ENCODE measurements at regions not wholly inside any gene's neighbourhood (a gene's known extent, or its start where the extent isn't known, plus 50 kb on each side); places are given as distances from the start of the nearest gene placed in this dataset.

DNA sequence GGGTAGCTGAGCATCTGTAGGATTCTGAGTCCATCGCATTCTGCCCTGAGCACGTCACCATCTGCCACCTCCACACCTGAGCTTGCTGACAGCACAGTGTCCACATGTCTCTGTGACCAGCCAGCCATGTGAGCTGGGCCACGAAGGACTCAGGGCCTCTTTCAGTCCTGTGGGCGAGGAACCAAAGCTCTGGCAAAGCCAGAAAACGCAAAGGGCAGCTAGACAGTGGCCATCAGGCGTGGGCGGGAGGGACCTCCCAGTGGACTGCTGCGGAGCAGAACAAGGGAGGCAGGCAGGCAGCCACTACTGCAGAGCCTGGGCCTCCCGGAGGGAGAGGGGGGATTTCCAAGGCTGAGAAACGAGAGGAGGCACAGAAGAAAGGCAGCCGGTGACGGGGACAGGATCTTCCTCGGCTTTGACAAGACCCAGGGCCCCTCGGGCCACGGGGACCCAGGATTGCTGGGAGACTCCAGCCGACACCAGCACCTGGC is 274.6 kb upstream of the SALL3 start:
- no peak for DNase-seq
- Histone ChIP-seq H3K9me3 (no peaks in the 10 kb centered on the region), H3K27me3 (no peaks in the 10 kb centered on the region), H3K4me3 (no peak overlapping the region), H3K36me3 (no peaks in the 10 kb centered on the region), H3K4me1 (no peaks in the 10 kb centered on the region), H3K27ac (no peak overlapping the region)
- no peak for TF ChIP-seq POLR2A (IDR thresholded peaks at IDR 0.05)
- TF ChIP-seq, protein P1, sequence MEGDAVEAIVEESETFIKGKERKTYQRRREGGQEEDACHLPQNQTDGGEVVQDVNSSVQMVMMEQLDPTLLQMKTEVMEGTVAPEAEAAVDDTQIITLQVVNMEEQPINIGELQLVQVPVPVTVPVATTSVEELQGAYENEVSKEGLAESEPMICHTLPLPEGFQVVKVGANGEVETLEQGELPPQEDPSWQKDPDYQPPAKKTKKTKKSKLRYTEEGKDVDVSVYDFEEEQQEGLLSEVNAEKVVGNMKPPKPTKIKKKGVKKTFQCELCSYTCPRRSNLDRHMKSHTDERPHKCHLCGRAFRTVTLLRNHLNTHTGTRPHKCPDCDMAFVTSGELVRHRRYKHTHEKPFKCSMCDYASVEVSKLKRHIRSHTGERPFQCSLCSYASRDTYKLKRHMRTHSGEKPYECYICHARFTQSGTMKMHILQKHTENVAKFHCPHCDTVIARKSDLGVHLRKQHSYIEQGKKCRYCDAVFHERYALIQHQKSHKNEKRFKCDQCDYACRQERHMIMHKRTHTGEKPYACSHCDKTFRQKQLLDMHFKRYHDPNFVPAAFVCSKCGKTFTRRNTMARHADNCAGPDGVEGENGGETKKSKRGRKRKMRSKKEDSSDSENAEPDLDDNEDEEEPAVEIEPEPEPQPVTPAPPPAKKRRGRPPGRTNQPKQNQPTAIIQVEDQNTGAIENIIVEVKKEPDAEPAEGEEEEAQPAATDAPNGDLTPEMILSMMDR (IDR thresholded peaks at IDR 0.05): no peak

DNA sequence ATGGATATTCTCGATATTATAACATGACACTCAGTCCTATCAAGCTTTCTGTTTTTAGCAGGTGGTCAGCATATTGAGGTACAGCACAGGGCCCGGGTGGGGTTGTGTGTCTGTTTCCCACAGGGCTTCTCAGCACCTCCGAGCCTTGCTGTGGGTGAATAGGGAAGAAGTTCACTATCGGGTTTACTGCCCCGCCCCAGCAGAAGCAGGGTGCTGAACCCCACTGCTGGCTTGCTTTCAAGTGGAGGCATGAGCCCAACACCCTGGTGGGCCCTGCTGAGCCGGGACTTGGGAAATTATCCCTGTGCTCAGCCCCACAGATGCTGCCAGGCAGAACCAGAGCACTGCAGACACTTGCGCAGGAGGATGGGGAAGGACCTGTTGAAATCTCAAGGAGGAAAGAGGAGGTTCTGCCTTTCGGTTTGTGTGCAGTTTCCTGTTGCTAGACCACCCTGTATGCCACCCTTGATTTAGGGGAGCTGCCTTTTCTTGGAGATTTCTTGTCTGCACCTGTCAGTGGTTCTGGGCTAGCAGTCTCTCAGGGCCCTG is 270.3 kb upstream of the SALL3 start:
- no peak for DNase-seq
- Histone ChIP-seq H3K27me3 (no peaks in the 10 kb centered on the region), H3K27ac (no peak overlapping the region), H3K4me3 (no peak overlapping the region), H3K9me3 (no peaks in the 10 kb centered on the region), H3K36me3 (no peaks in the 10 kb centered on the region), H3K4me1 (no peaks in the 10 kb centered on the region)
- TF ChIP-seq, protein P1 (IDR thresholded peaks at IDR 0.05): no peak
- no peak for TF ChIP-seq POLR2A (IDR thresholded peaks at IDR 0.05)

DNA sequence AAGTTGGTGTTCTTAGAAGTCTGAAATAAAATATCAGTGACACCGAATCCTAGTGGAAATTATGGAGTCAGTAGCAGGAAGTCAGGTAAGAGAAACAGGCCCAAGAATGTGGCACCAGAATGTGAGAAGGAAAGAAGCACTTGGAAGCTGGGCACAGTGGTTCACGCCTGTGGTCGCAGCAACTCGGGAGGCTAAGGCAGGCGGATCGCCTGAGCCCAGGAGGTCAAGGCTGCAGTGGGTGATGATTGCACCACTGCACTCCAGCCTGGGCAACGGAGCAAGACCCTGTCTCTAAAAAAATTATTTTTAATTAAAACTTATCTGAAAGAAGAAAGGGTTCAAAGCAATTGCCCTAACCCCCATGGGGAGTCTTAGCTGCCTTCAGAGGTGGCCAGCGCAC is 268.3 kb upstream of the SALL3 start:
- Histone ChIP-seq H3K36me3 (no peaks in the 10 kb centered on the region), H3K4me1 (no peaks in the 10 kb centered on the region), H3K27ac (no peak overlapping the region), H3K4me3 (no peak overlapping the region), H3K27me3 (no peaks in the 10 kb centered on the region), H3K9me3 (no peaks in the 10 kb centered on the region)
- TF ChIP-seq, protein P1 (IDR thresholded peaks at IDR 0.05): no peak
- TF ChIP-seq POLR2A (IDR thresholded peaks at IDR 0.05): no peak
- no peak for DNase-seq

DNA sequence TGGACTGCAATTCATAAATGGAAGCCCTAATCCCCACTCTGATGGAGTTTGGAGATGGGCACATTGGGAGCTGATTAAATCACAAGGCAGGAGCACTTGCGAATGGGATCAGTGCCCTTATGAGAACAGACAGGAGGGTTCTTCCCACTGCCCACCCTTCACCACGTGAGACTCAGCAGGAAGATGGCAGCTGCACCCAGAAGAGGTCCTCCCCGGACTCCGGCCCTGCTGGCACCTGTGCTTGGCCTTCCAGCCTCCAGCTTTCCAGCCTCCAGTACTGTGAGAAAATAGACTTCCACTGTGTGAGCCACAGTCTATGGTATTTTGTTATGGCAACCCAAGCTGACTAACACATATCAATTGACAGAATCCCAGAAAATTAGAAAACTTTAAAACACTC is 267.6 kb upstream of the SALL3 start:
- Histone ChIP-seq H3K4me1 (no peaks in the 10 kb centered on the region), H3K4me3 (no peak overlapping the region), H3K27ac (no peak overlapping the region), H3K27me3 (no peaks in the 10 kb centered on the region), H3K36me3 (no peaks in the 10 kb centered on the region), H3K9me3 (no peaks in the 10 kb centered on the region)
- no peak for TF ChIP-seq POLR2A (IDR thresholded peaks at IDR 0.05)
- TF ChIP-seq, protein P1 (IDR thresholded peaks at IDR 0.05): no peak
- no peak for DNase-seq

DNA sequence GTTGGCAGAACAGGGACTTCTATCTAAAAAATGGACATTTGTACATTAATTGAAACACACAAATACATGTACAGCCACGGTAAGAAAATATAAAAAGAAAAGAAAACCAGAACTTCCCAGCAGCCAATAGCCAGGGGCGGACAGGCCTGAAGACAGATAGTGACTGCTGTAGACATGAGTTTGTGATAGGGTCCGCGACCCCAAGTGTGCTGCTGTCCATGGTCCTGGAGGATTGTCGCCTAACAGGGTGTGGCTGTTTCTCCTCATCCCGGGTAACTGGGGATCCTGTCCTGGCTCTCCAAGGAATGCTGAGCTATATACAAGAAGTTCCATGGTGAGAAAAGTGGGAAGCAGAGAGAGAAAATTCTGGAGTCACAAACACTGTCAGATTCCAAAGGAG is 266.5 kb upstream of the SALL3 start:
- Histone ChIP-seq H3K36me3 (no peaks in the 10 kb centered on the region), H3K4me1 (no peaks in the 10 kb centered on the region), H3K27ac (no peak overlapping the region), H3K27me3 (no peaks in the 10 kb centered on the region), H3K4me3 (no peak overlapping the region), H3K9me3 (no peaks in the 10 kb centered on the region)
- DNase-seq: no peak
- TF ChIP-seq POLR2A (IDR thresholded peaks at IDR 0.05): no peak
- TF ChIP-seq, protein P1 (IDR thresholded peaks at IDR 0.05): no peak

DNA sequence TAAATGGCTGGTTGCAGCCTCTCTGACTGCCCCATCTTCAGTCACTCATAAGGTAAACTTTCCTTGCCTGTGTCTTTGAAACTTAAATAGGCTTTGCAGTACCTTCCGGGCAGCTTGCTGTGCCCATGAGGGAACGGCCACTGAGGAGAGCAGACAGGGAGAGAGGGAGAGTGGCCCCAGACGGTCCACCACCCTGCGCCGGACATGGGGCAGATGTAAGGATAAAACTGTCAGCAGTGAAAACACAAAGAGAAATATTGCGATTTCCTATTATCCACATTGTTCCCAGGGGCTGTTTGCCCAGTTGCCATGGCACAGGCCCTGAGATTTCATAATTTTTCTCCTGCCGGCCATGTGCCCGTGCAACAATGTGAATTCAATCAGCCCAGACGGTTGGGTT is 265.9 kb upstream of the SALL3 start:
- H3K4me3 ChIP-seq: no peak overlapping the region
- H3K9me3 ChIP-seq: no peaks in the 10 kb centered on the region
- no peak for TF ChIP-seq POLR2A (IDR thresholded peaks at IDR 0.05)
- TF ChIP-seq, protein P1 (IDR thresholded peaks at IDR 0.05): no peak
- no peaks in the 10 kb centered on the region for H3K36me3 ChIP-seq
- no peak overlapping the region for H3K27ac ChIP-seq
- no peaks in the 10 kb centered on the region for H3K27me3 ChIP-seq
- no peaks in the 10 kb centered on the region for H3K4me1 ChIP-seq
- no peak for DNase-seq
